GM23338 (cell line): ENCODE measurements at regions not wholly inside any gene's neighbourhood (a gene's known extent, or its start where the extent isn't known, plus 50 kb on each side); places are given as distances from the start of the nearest gene placed in this dataset.

ENCODE experiments used
- ATAC-seq: fragments of 200-7000 bp; cut with Tn5 transposase; 3 replicates; pipeline ENCODE4 v1.9.1; 2020
- DNase-seq: peaks from one replicate; pipeline ENCODE4 v3.0.0-alpha.2; 2015; ENCODE audit warnings: low spot score
- H2AFZ ChIP-seq: fragments of 200-600 bp; sonication (generic); 2 replicates; pipeline ENCODE4 v1.8.0; 2016; ENCODE audit warnings: antibody characterized with exemption, mild to moderate bottlenecking, moderate library complexity
- H3F3A ChIP-seq: fragments of 200-600 bp; sonication (generic); replicated peaks from 2 replicates; pipeline ENCODE4 v1.8.0; 2017; ENCODE audit warnings: antibody characterized with exemption, mixed run types, low read depth
- H3K27ac ChIP-seq: fragments of 200-600 bp; sonication (generic); 2 replicates; pipeline ENCODE4 v1.6.1; 2016; ENCODE audit warnings: low read depth
- H3K27me3 ChIP-seq: fragments of 200-600 bp; sonication (generic); 2 replicates; pipeline ENCODE4 v1.8.0; 2016; ENCODE audit warnings: mild to moderate bottlenecking, mixed run types, moderate library complexity; ENCODE audit not compliant: insufficient read depth
- H3K36me3 ChIP-seq: fragments of 200-600 bp; sonication (generic); 2 replicates; pipeline ENCODE4 v1.8.0; 2016; ENCODE audit warnings: mild to moderate bottlenecking; ENCODE audit not compliant: insufficient read depth
- H3K4me1 ChIP-seq: fragments of 200-600 bp; sonication (generic); 2 replicates; pipeline ENCODE4 v1.8.0; 2016; ENCODE audit warnings: mild to moderate bottlenecking, moderate library complexity; ENCODE audit not compliant: insufficient read depth
- H3K4me2 ChIP-seq: fragments of 200-600 bp; sonication (generic); 2 replicates; pipeline ENCODE4 v1.7.1; 2017; ENCODE audit warnings: mixed run types
- H3K4me3 ChIP-seq: fragments of 200-600 bp; sonication (generic); 2 replicates; pipeline ENCODE4 v1.6.1; 2016; ENCODE audit warnings: mixed run types
- H3K79me2 ChIP-seq: fragments of 200-600 bp; sonication (generic); replicated peaks from 2 replicates; pipeline ENCODE4 v1.8.0; 2017; ENCODE audit warnings: mild to moderate bottlenecking; ENCODE audit not compliant: insufficient read depth
- H3K9me2 ChIP-seq: fragments of 200-600 bp; sonication (generic); 2 replicates; pipeline ENCODE4 v1.8.0; 2017; ENCODE audit not compliant: insufficient read depth
- H4K20me1 ChIP-seq: fragments of 200-600 bp; sonication (generic); replicated peaks from 2 replicates; pipeline ENCODE4 v1.8.0; 2017; ENCODE audit warnings: mild to moderate bottlenecking; ENCODE audit not compliant: insufficient read depth
- H3K27ac Mint-ChIP-seq: 2 replicates; pipeline ENCODE4 v1.8.0; 2020; ENCODE audit warnings: inconsistent platforms, mild to moderate bottlenecking, moderate library complexity, mixed read lengths
- H3K27me3 Mint-ChIP-seq: 3 replicates; pipeline ENCODE4 v1.8.0; 2022; ENCODE audit warnings: low read depth, mild to moderate bottlenecking, moderate library complexity, mixed read lengths, inconsistent platforms; ENCODE audit not compliant: insufficient read depth, poor library complexity
- H3K36me3 Mint-ChIP-seq: 3 replicates; pipeline ENCODE4 v1.8.0; 2021; ENCODE audit warnings: low read depth, mild to moderate bottlenecking, inconsistent platforms, moderate library complexity, mixed read lengths
- H3K4me1 Mint-ChIP-seq: 3 replicates; pipeline ENCODE4 v1.8.0; 2020; ENCODE audit warnings: mild to moderate bottlenecking, inconsistent platforms, mixed read lengths
- H3K4me3 Mint-ChIP-seq: 3 replicates; pipeline ENCODE4 v1.8.0; 2021; ENCODE audit warnings: moderate library complexity, mild to moderate bottlenecking, inconsistent platforms, mixed read lengths
- H3K9me3 Mint-ChIP-seq: 3 replicates; pipeline ENCODE4 v1.8.0; 2020; ENCODE audit warnings: moderate library complexity, mild to moderate bottlenecking, inconsistent platforms, mixed read lengths
- CREB1 ChIP-seq: fragments of 250-450 bp; sonication (Bioruptor Pico); IDR thresholded peaks from 2 replicates; pipeline ENCODE4 v1.5.0; 2020; ENCODE audit warnings: low read depth, mild to moderate bottlenecking, moderate library complexity
- EZH2 ChIP-seq: fragments of 200-600 bp; sonication (generic); IDR thresholded peaks from one replicate; pipeline ENCODE4 v1.8.0; 2017; ENCODE audit warnings: antibody characterized with exemption, mild to moderate bottlenecking, low read depth; ENCODE audit not compliant: unreplicated experiment
- EZH2phosphoT487 ChIP-seq: fragments of 200-600 bp; sonication (generic); IDR thresholded peaks from one replicate; pipeline ENCODE4 v1.8.1; 2018; ENCODE audit warnings: antibody characterized with exemption; ENCODE audit not compliant: unreplicated experiment
- JUNB ChIP-seq: IDR thresholded peaks from one replicate; pipeline ENCODE4 v1.6.1; 2016; ENCODE audit warnings: antibody characterized with exemption; ENCODE audit not compliant: unreplicated experiment
- NANOG ChIP-seq: IDR thresholded peaks from 2 replicates; pipeline ENCODE4 v1.6.1; 2016; ENCODE audit warnings: antibody characterized with exemption, borderline replicate concordance
- POLR2AphosphoS5 ChIP-seq: IDR thresholded peaks from 2 replicates; pipeline ENCODE4 v1.6.1; 2016; ENCODE audit warnings: antibody characterized with exemption, low read depth
- STAT1 ChIP-seq: IDR thresholded peaks from one replicate; pipeline ENCODE4 v1.6.1; 2016; ENCODE audit warnings: antibody characterized with exemption; ENCODE audit not compliant: unreplicated experiment
- ZNF114 ChIP-seq: fragments of 250-450 bp; sonication (Bioruptor Pico); IDR thresholded peaks from 2 replicates; pipeline ENCODE4 v1.5.0; 2020; ENCODE audit warnings: mild to moderate bottlenecking, moderate library complexity
- ZNF331 ChIP-seq: fragments of 250-450 bp; sonication (Bioruptor Pico); IDR thresholded peaks from 2 replicates; pipeline ENCODE4 v1.5.0; 2020; ENCODE audit warnings: low read depth, mild to moderate bottlenecking, moderate library complexity
- TF ChIP-seq, protein P1 (sequence below): fragments of 250-450 bp; sonication (Bioruptor Pico); IDR thresholded peaks from 2 replicates; pipeline ENCODE4 v1.5.0; 2020; ENCODE audit warnings: mild to moderate bottlenecking, moderate library complexity
- TF ChIP-seq, protein P2 (sequence below): IDR thresholded peaks from one replicate; pipeline ENCODE4 v1.6.1; 2018; ENCODE audit warnings: antibody characterized with exemption; ENCODE audit not compliant: unreplicated experiment
- TF ChIP-seq, protein P3 (sequence below), 2 experiments: fragments of 200-600 bp in 1 of 2; sonication (generic) in 1 of 2; conservative IDR thresholded peaks; 2 replicates each; pipeline versions ENCODE4 v1.5.1 to v1.6.1; 2016 to 2017; ENCODE audit warnings: antibody characterized with exemption in 2 of 2, low read depth in 2 of 2, mild to moderate bottlenecking in 2 of 2, moderate library complexity in 1 of 2
- TF ChIP-seq, protein P4 (sequence below): IDR thresholded peaks from 2 replicates; pipeline ENCODE4 v1.6.1; 2016; ENCODE audit warnings: antibody characterized with exemption

DNA sequence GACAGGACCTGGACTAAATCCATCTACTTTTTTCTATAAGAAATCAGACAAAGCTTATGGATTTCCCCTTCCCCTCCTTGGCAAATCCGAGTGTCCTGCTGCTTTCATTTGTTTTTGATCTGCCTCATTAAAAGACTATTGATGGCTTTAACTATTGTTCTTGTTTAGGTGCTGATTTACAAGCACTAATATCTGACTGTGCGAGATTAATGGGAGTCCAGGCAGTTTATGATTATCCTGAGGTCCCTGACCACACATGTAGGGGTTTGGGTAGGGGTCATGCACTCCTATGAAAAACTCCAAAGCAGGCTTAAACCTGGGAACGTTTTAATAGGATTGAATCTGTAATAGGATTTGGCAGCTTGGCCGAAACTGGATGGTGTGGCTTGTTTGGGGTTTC, 317.5 kb upstream of the POU3F2 start:
- no peak overlapping the region for H3K27ac Mint-ChIP-seq
- no peaks in the 10 kb centered on the region for H3K27me3 Mint-ChIP-seq
- no peak overlapping the region for H3K27ac ChIP-seq
- H3K4me3 Mint-ChIP-seq = no peak overlapping the region
- no peak for DNase-seq
- no peak overlapping the region for H2AFZ ChIP-seq
- H3K9me2 ChIP-seq = no peaks in the 10 kb centered on the region
- no peaks in the 10 kb centered on the region for H3K4me1 ChIP-seq
- no peaks in the 10 kb centered on the region for H3K79me2 ChIP-seq
- H3K4me3 ChIP-seq = no peak overlapping the region
- no peaks in the 10 kb centered on the region for H3K27me3 ChIP-seq
- H3K4me1 Mint-ChIP-seq = peaks cover 7% of the 10 kb centered on the region; the same call in 2 of the 3 replicates
- H3K9me3 Mint-ChIP-seq = peaks cover 9% of the 10 kb centered on the region
- TF ChIP-seq JUNB (no peak), CREB1 (CRISPR knock-in tag) (no peak), POLR2AphosphoS5 (no peak), EZH2phosphoT487 (no peak), EZH2 (no peak), NANOG (no peak), STAT1 (no peak), ZNF331 (CRISPR knock-in tag) (no peak), ZNF114 (CRISPR knock-in tag) (no peak)
- TF ChIP-seq, protein P1, sequence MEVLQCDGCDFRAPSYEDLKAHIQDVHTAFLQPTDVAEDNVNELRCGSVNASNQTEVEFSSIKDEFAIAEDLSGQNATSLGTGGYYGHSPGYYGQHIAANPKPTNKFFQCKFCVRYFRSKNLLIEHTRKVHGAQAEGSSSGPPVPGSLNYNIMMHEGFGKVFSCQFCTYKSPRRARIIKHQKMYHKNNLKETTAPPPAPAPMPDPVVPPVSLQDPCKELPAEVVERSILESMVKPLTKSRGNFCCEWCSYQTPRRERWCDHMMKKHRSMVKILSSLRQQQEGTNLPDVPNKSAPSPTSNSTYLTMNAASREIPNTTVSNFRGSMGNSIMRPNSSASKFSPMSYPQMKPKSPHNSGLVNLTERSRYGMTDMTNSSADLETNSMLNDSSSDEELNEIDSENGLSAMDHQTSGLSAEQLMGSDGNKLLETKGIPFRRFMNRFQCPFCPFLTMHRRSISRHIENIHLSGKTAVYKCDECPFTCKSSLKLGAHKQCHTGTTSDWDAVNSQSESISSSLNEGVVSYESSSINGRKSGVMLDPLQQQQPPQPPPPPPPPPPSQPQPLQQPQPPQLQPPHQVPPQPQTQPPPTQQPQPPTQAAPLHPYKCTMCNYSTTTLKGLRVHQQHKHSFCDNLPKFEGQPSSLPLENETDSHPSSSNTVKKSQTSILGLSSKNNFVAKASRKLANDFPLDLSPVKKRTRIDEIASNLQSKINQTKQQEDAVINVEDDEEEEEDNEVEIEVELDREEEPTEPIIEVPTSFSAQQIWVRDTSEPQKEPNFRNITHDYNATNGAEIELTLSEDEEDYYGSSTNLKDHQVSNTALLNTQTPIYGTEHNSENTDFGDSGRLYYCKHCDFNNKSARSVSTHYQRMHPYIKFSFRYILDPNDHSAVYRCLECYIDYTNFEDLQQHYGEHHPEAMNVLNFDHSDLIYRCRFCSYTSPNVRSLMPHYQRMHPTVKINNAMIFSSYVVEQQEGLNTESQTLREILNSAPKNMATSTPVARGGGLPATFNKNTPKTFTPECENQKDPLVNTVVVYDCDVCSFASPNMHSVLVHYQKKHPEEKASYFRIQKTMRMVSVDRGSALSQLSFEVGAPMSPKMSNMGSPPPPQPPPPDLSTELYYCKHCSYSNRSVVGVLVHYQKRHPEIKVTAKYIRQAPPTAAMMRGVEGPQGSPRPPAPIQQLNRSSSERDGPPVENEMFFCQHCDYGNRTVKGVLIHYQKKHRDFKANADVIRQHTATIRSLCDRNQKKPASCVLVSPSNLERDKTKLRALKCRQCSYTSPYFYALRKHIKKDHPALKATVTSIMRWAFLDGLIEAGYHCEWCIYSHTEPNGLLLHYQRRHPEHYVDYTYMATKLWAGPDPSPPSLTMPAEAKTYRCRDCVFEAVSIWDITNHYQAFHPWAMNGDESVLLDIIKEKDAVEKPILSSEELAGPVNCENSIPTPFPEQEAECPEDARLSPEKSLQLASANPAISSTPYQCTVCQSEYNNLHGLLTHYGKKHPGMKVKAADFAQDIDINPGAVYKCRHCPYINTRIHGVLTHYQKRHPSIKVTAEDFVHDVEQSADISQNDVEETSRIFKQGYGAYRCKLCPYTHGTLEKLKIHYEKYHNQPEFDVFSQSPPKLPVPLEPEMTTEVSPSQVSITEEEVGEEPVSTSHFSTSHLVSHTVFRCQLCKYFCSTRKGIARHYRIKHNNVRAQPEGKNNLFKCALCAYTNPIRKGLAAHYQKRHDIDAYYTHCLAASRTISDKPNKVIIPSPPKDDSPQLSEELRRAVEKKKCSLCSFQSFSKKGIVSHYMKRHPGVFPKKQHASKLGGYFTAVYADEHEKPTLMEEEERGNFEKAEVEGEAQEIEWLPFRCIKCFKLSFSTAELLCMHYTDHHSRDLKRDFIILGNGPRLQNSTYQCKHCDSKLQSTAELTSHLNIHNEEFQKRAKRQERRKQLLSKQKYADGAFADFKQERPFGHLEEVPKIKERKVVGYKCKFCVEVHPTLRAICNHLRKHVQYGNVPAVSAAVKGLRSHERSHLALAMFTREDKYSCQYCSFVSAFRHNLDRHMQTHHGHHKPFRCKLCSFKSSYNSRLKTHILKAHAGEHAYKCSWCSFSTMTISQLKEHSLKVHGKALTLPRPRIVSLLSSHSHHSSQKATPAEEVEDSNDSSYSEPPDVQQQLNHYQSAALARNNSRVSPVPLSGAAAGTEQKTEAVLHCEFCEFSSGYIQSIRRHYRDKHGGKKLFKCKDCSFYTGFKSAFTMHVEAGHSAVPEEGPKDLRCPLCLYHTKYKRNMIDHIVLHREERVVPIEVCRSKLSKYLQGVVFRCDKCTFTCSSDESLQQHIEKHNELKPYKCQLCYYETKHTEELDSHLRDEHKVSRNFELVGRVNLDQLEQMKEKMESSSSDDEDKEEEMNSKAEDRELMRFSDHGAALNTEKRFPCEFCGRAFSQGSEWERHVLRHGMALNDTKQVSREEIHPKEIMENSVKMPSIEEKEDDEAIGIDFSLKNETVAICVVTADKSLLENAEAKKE (CRISPR knock-in tag) = no peak
- TF ChIP-seq, protein P2, sequence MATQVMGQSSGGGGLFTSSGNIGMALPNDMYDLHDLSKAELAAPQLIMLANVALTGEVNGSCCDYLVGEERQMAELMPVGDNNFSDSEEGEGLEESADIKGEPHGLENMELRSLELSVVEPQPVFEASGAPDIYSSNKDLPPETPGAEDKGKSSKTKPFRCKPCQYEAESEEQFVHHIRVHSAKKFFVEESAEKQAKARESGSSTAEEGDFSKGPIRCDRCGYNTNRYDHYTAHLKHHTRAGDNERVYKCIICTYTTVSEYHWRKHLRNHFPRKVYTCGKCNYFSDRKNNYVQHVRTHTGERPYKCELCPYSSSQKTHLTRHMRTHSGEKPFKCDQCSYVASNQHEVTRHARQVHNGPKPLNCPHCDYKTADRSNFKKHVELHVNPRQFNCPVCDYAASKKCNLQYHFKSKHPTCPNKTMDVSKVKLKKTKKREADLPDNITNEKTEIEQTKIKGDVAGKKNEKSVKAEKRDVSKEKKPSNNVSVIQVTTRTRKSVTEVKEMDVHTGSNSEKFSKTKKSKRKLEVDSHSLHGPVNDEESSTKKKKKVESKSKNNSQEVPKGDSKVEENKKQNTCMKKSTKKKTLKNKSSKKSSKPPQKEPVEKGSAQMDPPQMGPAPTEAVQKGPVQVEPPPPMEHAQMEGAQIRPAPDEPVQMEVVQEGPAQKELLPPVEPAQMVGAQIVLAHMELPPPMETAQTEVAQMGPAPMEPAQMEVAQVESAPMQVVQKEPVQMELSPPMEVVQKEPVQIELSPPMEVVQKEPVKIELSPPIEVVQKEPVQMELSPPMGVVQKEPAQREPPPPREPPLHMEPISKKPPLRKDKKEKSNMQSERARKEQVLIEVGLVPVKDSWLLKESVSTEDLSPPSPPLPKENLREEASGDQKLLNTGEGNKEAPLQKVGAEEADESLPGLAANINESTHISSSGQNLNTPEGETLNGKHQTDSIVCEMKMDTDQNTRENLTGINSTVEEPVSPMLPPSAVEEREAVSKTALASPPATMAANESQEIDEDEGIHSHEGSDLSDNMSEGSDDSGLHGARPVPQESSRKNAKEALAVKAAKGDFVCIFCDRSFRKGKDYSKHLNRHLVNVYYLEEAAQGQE = no peak
- TF ChIP-seq, protein P3, sequence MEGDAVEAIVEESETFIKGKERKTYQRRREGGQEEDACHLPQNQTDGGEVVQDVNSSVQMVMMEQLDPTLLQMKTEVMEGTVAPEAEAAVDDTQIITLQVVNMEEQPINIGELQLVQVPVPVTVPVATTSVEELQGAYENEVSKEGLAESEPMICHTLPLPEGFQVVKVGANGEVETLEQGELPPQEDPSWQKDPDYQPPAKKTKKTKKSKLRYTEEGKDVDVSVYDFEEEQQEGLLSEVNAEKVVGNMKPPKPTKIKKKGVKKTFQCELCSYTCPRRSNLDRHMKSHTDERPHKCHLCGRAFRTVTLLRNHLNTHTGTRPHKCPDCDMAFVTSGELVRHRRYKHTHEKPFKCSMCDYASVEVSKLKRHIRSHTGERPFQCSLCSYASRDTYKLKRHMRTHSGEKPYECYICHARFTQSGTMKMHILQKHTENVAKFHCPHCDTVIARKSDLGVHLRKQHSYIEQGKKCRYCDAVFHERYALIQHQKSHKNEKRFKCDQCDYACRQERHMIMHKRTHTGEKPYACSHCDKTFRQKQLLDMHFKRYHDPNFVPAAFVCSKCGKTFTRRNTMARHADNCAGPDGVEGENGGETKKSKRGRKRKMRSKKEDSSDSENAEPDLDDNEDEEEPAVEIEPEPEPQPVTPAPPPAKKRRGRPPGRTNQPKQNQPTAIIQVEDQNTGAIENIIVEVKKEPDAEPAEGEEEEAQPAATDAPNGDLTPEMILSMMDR (conservative IDR thresholded peaks at IDR 0.05; ENCODE audit: low read depth in 2 of 2) = no peak
- TF ChIP-seq, protein P4, sequence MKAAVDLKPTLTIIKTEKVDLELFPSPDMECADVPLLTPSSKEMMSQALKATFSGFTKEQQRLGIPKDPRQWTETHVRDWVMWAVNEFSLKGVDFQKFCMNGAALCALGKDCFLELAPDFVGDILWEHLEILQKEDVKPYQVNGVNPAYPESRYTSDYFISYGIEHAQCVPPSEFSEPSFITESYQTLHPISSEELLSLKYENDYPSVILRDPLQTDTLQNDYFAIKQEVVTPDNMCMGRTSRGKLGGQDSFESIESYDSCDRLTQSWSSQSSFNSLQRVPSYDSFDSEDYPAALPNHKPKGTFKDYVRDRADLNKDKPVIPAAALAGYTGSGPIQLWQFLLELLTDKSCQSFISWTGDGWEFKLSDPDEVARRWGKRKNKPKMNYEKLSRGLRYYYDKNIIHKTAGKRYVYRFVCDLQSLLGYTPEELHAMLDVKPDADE = no peak
- H3F3A ChIP-seq = no peaks in the 10 kb centered on the region
- no peaks in the 10 kb centered on the region for H4K20me1 ChIP-seq
- no peak for ATAC-seq
- no peaks in the 10 kb centered on the region; the same call in 1 of the 2 replicates for H3K36me3 ChIP-seq
- H3K36me3 Mint-ChIP-seq = peaks cover 7% of the 10 kb centered on the region; the same call in 2 of the 3 replicates
- no peak overlapping the region for H3K4me2 ChIP-seq
